ENCODE measurements at regions not wholly inside any gene's neighbourhood (a gene's known extent, or its start where the extent isn't known, plus 50 kb on each side); places are given as distances from the start of the nearest gene placed in this dataset.

- Histone ChIP-seq H3K27me3 (ENCODE audit: control insufficient read depth in 2 of 2, insufficient read depth in 2 of 2, low read length in 2 of 2) (no peaks in the 10 kb centered on the region), H3K4me1 (ENCODE audit: control insufficient read depth in 2 of 2, insufficient read depth in 2 of 2, low read length in 2 of 2) (peaks cover 4 to 6% of the 10 kb centered on the region in 2 donors), H3K4me3 (ENCODE audit: low read length in 2 of 2) (no peak overlapping the region), H3K27ac (ENCODE audit: low read depth in 2 of 2, low read length in 2 of 2) (no peak overlapping the region), H3K9me3 (ENCODE audit: control insufficient read depth in 2 of 2, low read length in 2 of 2) (no peaks in the 10 kb centered on the region), H3K9ac (ENCODE audit: low read depth in 1 of 2, low read length in 2 of 2) (no peak overlapping the region), H3K36me3 (ENCODE audit: control insufficient read depth in 2 of 2, insufficient read depth in 2 of 2, low read length in 2 of 2) (no peaks in the 10 kb centered on the region)
Measured at GRCh38 chr6:148027201-148027600, 315.4 kb upstream of the SASH1 start.

DNA sequence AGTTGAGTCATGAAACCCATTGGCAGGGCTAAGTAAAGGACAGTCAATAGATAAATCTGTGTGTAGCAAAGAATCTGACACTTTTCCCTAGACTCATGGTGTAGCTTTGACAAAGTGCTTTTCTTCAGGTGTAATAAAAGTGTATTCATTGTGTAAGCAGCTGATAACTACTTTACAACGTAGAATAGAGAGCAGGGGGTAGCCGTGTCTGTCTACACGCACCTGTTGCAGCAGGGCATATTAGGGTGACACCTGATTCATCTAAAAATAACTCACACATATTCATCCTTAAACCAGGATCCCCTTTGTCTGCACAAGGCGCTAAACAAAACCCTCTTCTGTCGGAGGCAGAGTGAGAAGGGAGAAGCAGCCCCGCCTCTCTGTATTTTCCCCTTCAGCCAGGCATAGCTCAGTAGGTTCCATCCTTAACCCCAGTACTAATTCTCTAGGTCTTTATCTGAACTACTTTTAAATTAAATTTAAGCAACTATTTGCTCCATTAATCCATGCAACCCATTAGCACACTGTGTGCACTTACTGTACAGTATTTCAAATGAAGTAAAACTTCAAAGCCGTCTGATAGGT, 306.7 kb upstream of the SASH1 start:
- Histone ChIP-seq H3K4me1 (ENCODE audit: control insufficient read depth in 2 of 2, insufficient read depth in 2 of 2, low read length in 2 of 2) (peaks cover 0 to 15% of the 10 kb centered on the region in 2 donors), H3K36me3 (ENCODE audit: control insufficient read depth in 2 of 2, insufficient read depth in 2 of 2, low read length in 2 of 2) (no peaks in the 10 kb centered on the region), H3K9ac (ENCODE audit: low read depth in 1 of 2, low read length in 2 of 2) (no peak overlapping the region), H3K27me3 (ENCODE audit: control insufficient read depth in 2 of 2, insufficient read depth in 2 of 2, low read length in 2 of 2) (no peaks in the 10 kb centered on the region), H3K4me3 (ENCODE audit: low read length in 2 of 2) (no peak overlapping the region), H3K9me3 (ENCODE audit: control insufficient read depth in 2 of 2, low read length in 2 of 2) (no peaks in the 10 kb centered on the region), H3K27ac (ENCODE audit: low read depth in 2 of 2, low read length in 2 of 2) (no peak overlapping the region)

GRCh38 chr6:148037496-148037895, 305.1 kb upstream of the SASH1 start:
- H3K9me3 ChIP-seq (ENCODE audit: control insufficient read depth in 2 of 2, low read length in 2 of 2), result no peaks in the 10 kb centered on the region
- H3K4me3 ChIP-seq (ENCODE audit: low read length in 2 of 2), result no peak overlapping the region
- H3K27ac ChIP-seq (ENCODE audit: low read depth in 2 of 2, low read length in 2 of 2), result no peak overlapping the region
- H3K27me3 ChIP-seq (ENCODE audit: control insufficient read depth in 2 of 2, insufficient read depth in 2 of 2, low read length in 2 of 2), result no peaks in the 10 kb centered on the region
- no peaks in the 10 kb centered on the region for H3K36me3 ChIP-seq (ENCODE audit: control insufficient read depth in 2 of 2, insufficient read depth in 2 of 2, low read length in 2 of 2)
- H3K4me1 ChIP-seq (ENCODE audit: control insufficient read depth in 2 of 2, insufficient read depth in 2 of 2, low read length in 2 of 2), result peaks cover 0 to 15% of the 10 kb centered on the region in 2 donors
- H3K9ac ChIP-seq (ENCODE audit: low read depth in 1 of 2, low read length in 2 of 2), result no peak overlapping the region

DNA sequence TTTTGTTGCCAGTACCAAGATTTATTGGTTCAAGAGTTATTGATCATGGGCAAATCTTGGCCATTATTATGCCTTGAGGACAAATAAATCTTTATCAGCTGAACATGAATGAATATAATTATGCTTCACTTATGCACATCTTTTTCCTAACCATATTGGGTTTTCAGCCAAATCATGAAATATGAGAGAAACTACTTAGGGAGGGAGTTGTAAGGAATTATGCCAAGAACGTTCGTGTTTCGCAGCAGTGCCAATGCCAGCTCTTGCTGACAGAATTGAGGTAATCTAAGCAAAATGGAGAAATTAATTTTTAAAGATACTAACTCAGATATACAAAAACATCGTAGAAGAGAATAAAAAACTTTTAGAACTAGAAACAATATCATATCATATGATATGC, 301.1 kb upstream of the SASH1 start:
- peaks cover 0 to 5% of the 10 kb centered on the region in 2 donors for H3K4me1 ChIP-seq (ENCODE audit: control insufficient read depth in 2 of 2, insufficient read depth in 2 of 2, low read length in 2 of 2)
- H3K9me3 ChIP-seq (ENCODE audit: control insufficient read depth in 2 of 2, low read length in 2 of 2), result no peaks in the 10 kb centered on the region
- H3K27me3 ChIP-seq (ENCODE audit: control insufficient read depth in 2 of 2, insufficient read depth in 2 of 2, low read length in 2 of 2), result no peaks in the 10 kb centered on the region
- no peak overlapping the region for H3K27ac ChIP-seq (ENCODE audit: low read depth in 2 of 2, low read length in 2 of 2)
- H3K36me3 ChIP-seq (ENCODE audit: control insufficient read depth in 2 of 2, insufficient read depth in 2 of 2, low read length in 2 of 2), result no peaks in the 10 kb centered on the region
- no peak overlapping the region for H3K9ac ChIP-seq (ENCODE audit: low read depth in 1 of 2, low read length in 2 of 2)
- no peak overlapping the region for H3K4me3 ChIP-seq (ENCODE audit: low read length in 2 of 2)

DNA sequence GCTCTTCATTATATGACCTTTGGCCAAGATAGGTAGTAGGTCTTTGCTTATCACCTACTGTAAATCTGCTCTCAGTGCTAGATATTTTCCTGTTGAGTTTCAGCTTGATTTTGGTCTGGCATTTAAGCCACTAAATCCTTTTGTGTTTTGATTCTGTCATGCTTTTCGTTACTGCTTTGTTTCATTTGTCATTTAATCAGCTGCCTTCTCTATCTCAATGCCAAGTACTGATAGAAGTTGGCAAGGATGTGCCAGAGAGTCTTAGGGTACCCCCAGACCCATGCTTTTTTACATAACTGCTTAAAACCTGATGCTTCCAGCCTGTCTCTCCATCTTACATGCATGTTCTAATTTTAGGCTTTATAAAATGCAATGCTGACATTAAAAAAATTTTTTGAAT, 300.1 kb upstream of the SASH1 start:
- no peak overlapping the region for H3K9ac ChIP-seq (ENCODE audit: low read depth in 1 of 2, low read length in 2 of 2)
- no peaks in the 10 kb centered on the region for H3K27me3 ChIP-seq (ENCODE audit: control insufficient read depth in 2 of 2, insufficient read depth in 2 of 2, low read length in 2 of 2)
- no peaks in the 10 kb centered on the region for H3K9me3 ChIP-seq (ENCODE audit: control insufficient read depth in 2 of 2, low read length in 2 of 2)
- no peaks in the 10 kb centered on the region for H3K36me3 ChIP-seq (ENCODE audit: control insufficient read depth in 2 of 2, insufficient read depth in 2 of 2, low read length in 2 of 2)
- H3K4me3 ChIP-seq (ENCODE audit: low read length in 2 of 2), result no peak overlapping the region
- H3K27ac ChIP-seq (ENCODE audit: low read depth in 2 of 2, low read length in 2 of 2), result no peak overlapping the region
- no peaks in the 10 kb centered on the region for H3K4me1 ChIP-seq (ENCODE audit: control insufficient read depth in 2 of 2, insufficient read depth in 2 of 2, low read length in 2 of 2)

- Histone ChIP-seq H3K36me3 (ENCODE audit: control insufficient read depth in 2 of 2, insufficient read depth in 2 of 2, low read length in 2 of 2) (no peaks in the 10 kb centered on the region), H3K27ac (ENCODE audit: low read depth in 2 of 2, low read length in 2 of 2) (no peak overlapping the region)
Measured at GRCh38 chr6:148044261-148044751, 298.3 kb upstream of the SASH1 start.

DNA sequence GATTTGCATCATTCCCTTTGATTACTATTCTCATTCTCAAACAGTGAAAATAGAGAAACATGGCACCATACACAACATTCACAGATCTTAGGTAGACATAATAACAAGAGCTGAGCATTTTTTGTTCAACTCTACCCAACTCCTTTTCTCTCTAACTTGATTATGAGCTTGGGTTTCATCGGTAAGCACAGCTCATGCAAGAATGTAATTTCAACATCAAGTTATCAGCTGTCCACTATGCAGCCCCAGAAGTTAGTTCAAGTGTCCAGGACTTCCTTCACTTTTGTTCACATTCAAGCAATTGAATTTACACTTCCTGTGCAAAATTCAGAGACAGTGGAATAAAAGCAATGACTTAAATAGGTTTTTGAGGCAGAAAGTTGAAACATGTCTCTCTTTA, 297.7 kb upstream of the SASH1 start:
- H3K9me3 ChIP-seq (ENCODE audit: control insufficient read depth in 2 of 2, low read length in 2 of 2), result no peaks in the 10 kb centered on the region
- no peaks in the 10 kb centered on the region for H3K4me1 ChIP-seq (ENCODE audit: control insufficient read depth in 2 of 2, insufficient read depth in 2 of 2, low read length in 2 of 2)
- no peaks in the 10 kb centered on the region for H3K27me3 ChIP-seq (ENCODE audit: control insufficient read depth in 2 of 2, insufficient read depth in 2 of 2, low read length in 2 of 2)
- no peaks in the 10 kb centered on the region for H3K36me3 ChIP-seq (ENCODE audit: control insufficient read depth in 2 of 2, insufficient read depth in 2 of 2, low read length in 2 of 2)
- no peak overlapping the region for H3K4me3 ChIP-seq (ENCODE audit: low read length in 2 of 2)
- H3K27ac ChIP-seq (ENCODE audit: low read depth in 2 of 2, low read length in 2 of 2), result no peak overlapping the region
- H3K9ac ChIP-seq (ENCODE audit: low read depth in 1 of 2, low read length in 2 of 2), result no peak overlapping the region

More at GRCh38 chr6:148044261-148044751, 298.3 kb upstream of the SASH1 start:
- Histone ChIP-seq H3K4me3 (ENCODE audit: low read length in 2 of 2) (no peak overlapping the region), H3K9me3 (ENCODE audit: control insufficient read depth in 2 of 2, low read length in 2 of 2) (no peaks in the 10 kb centered on the region), H3K27me3 (ENCODE audit: control insufficient read depth in 2 of 2, insufficient read depth in 2 of 2, low read length in 2 of 2) (no peaks in the 10 kb centered on the region), H3K4me1 (ENCODE audit: control insufficient read depth in 2 of 2, insufficient read depth in 2 of 2, low read length in 2 of 2) (no peaks in the 10 kb centered on the region), H3K9ac (ENCODE audit: low read depth in 1 of 2, low read length in 2 of 2) (no peak overlapping the region)

- Histone ChIP-seq H3K9ac (ENCODE audit: low read depth in 1 of 2, low read length in 2 of 2) (no peak overlapping the region), H3K27me3 (ENCODE audit: control insufficient read depth in 2 of 2, insufficient read depth in 2 of 2, low read length in 2 of 2) (no peaks in the 10 kb centered on the region), H3K4me1 (ENCODE audit: control insufficient read depth in 2 of 2, insufficient read depth in 2 of 2, low read length in 2 of 2) (no peaks in the 10 kb centered on the region), H3K36me3 (ENCODE audit: control insufficient read depth in 2 of 2, insufficient read depth in 2 of 2, low read length in 2 of 2) (no peaks in the 10 kb centered on the region), H3K9me3 (ENCODE audit: control insufficient read depth in 2 of 2, low read length in 2 of 2) (no peaks in the 10 kb centered on the region), H3K27ac (ENCODE audit: low read depth in 2 of 2, low read length in 2 of 2) (no peak overlapping the region), H3K4me3 (ENCODE audit: low read length in 2 of 2) (no peak overlapping the region)
Measured at GRCh38 chr6:148053209-148053608, 289.4 kb upstream of the SASH1 start.

- H3K4me3 ChIP-seq (ENCODE audit: low read length in 2 of 2), result no peak overlapping the region
- no peaks in the 10 kb centered on the region for H3K36me3 ChIP-seq (ENCODE audit: control insufficient read depth in 2 of 2, insufficient read depth in 2 of 2, low read length in 2 of 2)
- no peaks in the 10 kb centered on the region for H3K27me3 ChIP-seq (ENCODE audit: control insufficient read depth in 2 of 2, insufficient read depth in 2 of 2, low read length in 2 of 2)
- no peak overlapping the region for H3K27ac ChIP-seq (ENCODE audit: low read depth in 2 of 2, low read length in 2 of 2)
- no peak overlapping the region for H3K9ac ChIP-seq (ENCODE audit: low read depth in 1 of 2, low read length in 2 of 2)
- H3K4me1 ChIP-seq (ENCODE audit: control insufficient read depth in 2 of 2, insufficient read depth in 2 of 2, low read length in 2 of 2), result no peaks in the 10 kb centered on the region
- H3K9me3 ChIP-seq (ENCODE audit: control insufficient read depth in 2 of 2, low read length in 2 of 2), result no peaks in the 10 kb centered on the region
Measured at GRCh38 chr6:148053796-148054195, 288.8 kb upstream of the SASH1 start.

GRCh38 chr6:148054219-148054618, 288.4 kb upstream of the SASH1 start:
- no peak overlapping the region for H3K27ac ChIP-seq (ENCODE audit: low read depth in 2 of 2, low read length in 2 of 2)
- H3K4me3 ChIP-seq (ENCODE audit: low read length in 2 of 2), result no peak overlapping the region
- no peaks in the 10 kb centered on the region for H3K4me1 ChIP-seq (ENCODE audit: control insufficient read depth in 2 of 2, insufficient read depth in 2 of 2, low read length in 2 of 2)

DNA sequence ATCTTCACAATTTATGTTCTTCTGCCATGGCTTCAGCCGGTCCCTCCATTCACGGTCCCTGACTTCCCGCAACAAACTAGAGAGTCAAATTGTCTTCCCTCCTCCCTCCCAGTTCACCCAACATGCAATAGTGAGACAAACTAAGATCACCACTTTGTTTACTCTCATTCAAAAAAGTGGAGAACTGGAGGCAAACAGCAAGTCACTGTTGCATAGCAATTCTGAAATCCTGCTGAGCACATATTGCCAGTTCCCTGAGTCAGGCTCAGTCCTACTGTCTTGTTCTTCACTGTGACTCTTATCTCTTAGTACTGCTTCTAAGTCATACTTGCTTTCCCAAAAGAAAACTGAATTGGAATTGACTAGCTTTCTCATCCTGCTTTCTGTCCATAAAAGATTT, 287.2 kb upstream of the SASH1 start:
- Histone ChIP-seq H3K4me3 (ENCODE audit: low read length in 2 of 2) (no peak overlapping the region), H3K9me3 (ENCODE audit: control insufficient read depth in 2 of 2, low read length in 2 of 2) (no peaks in the 10 kb centered on the region), H3K27me3 (ENCODE audit: control insufficient read depth in 2 of 2, insufficient read depth in 2 of 2, low read length in 2 of 2) (no peaks in the 10 kb centered on the region), H3K4me1 (ENCODE audit: control insufficient read depth in 2 of 2, insufficient read depth in 2 of 2, low read length in 2 of 2) (no peaks in the 10 kb centered on the region), H3K36me3 (ENCODE audit: control insufficient read depth in 2 of 2, insufficient read depth in 2 of 2, low read length in 2 of 2) (no peaks in the 10 kb centered on the region), H3K27ac (ENCODE audit: low read depth in 2 of 2, low read length in 2 of 2) (no peak overlapping the region), H3K9ac (ENCODE audit: low read depth in 1 of 2, low read length in 2 of 2) (no peak overlapping the region)

More at GRCh38 chr6:148054219-148054618, 288.4 kb upstream of the SASH1 start:
- Histone ChIP-seq H3K9me3 (ENCODE audit: control insufficient read depth in 2 of 2, low read length in 2 of 2) (no peaks in the 10 kb centered on the region), H3K9ac (ENCODE audit: low read depth in 1 of 2, low read length in 2 of 2) (no peak overlapping the region), H3K27me3 (ENCODE audit: control insufficient read depth in 2 of 2, insufficient read depth in 2 of 2, low read length in 2 of 2) (no peaks in the 10 kb centered on the region), H3K36me3 (ENCODE audit: control insufficient read depth in 2 of 2, insufficient read depth in 2 of 2, low read length in 2 of 2) (no peaks in the 10 kb centered on the region)
